ENCODE measurements at regions not wholly inside any gene's neighbourhood (a gene's known extent, or its start where the extent isn't known, plus 50 kb on each side); places are given as distances from the start of the nearest gene placed in this dataset.

GRCh38 chr5:120852222-120852860 is 388.2 kb downstream of the PRR16 start:
- Histone ChIP-seq H3K4me3 (no peak overlapping the region), H3K4me1 (no peaks in the 10 kb centered on the region), H3K36me3 (no peaks in the 10 kb centered on the region), H3K27ac (no peak overlapping the region), H3K27me3 (no peaks in the 10 kb centered on the region), H3K9me3 (no peaks in the 10 kb centered on the region)
- TF ChIP-seq CTCF (IDR thresholded peaks at IDR 0.05) (no peak), POLR2A (IDR thresholded peaks at IDR 0.05) (no peak), POLR2AphosphoS5 (IDR thresholded peaks at IDR 0.05) (no peak)
- intact Hi-C loops (cut with DNase I; ENCODE audit: low total_unique reads): no loop called here
- DNase-seq (ENCODE audit: low spot score in 2 of 2): no peak

- Histone ChIP-seq H3K4me1 (no peaks in the 10 kb centered on the region), H3K27me3 (no peaks in the 10 kb centered on the region), H3K9me3 (no peaks in the 10 kb centered on the region), H3K4me3 (no peak overlapping the region), H3K27ac (no peak overlapping the region), H3K36me3 (no peaks in the 10 kb centered on the region)
- intact Hi-C loops (cut with DNase I; ENCODE audit: low total_unique reads): no loop called here
- DNase-seq (ENCODE audit: low spot score in 2 of 2): no peak
- TF ChIP-seq POLR2A (IDR thresholded peaks at IDR 0.05) (no peak), POLR2AphosphoS5 (IDR thresholded peaks at IDR 0.05) (no peak), CTCF (IDR thresholded peaks at IDR 0.05) (no peak)
Observed at GRCh38 chr5:120866997-120867396, 402.9 kb downstream of the PRR16 start.

GRCh38 chr5:120869831-120870230 is 405.7 kb downstream of the PRR16 start:
- no peaks in the 10 kb centered on the region for H3K9me3 ChIP-seq
- intact Hi-C loops (cut with DNase I; ENCODE audit: low total_unique reads): loop anchor here (2.0 kb wide), 1 partner anchor 31 kb away; no protein-coding TSS in a partner anchor
- TF ChIP-seq CTCF (IDR thresholded peaks at IDR 0.05) (no peak), POLR2AphosphoS5 (IDR thresholded peaks at IDR 0.05) (no peak), POLR2A (IDR thresholded peaks at IDR 0.05) (no peak)
- no peaks in the 10 kb centered on the region for H3K4me1 ChIP-seq
- H3K4me3 ChIP-seq: no peak overlapping the region
- H3K27ac ChIP-seq: no peak overlapping the region
- no peaks in the 10 kb centered on the region for H3K27me3 ChIP-seq
- no peaks in the 10 kb centered on the region for H3K36me3 ChIP-seq
- no peak for DNase-seq (ENCODE audit: low spot score in 2 of 2)

- DNase-seq (ENCODE audit: low spot score in 2 of 2): no peak
- intact Hi-C loops (cut with DNase I; ENCODE audit: low total_unique reads): no loop called here
- Histone ChIP-seq H3K36me3 (no peaks in the 10 kb centered on the region), H3K4me3 (no peak overlapping the region), H3K27me3 (no peaks in the 10 kb centered on the region), H3K4me1 (no peaks in the 10 kb centered on the region), H3K27ac (no peak overlapping the region), H3K9me3 (no peaks in the 10 kb centered on the region)
- TF ChIP-seq POLR2AphosphoS5 (IDR thresholded peaks at IDR 0.05) (no peak), POLR2A (IDR thresholded peaks at IDR 0.05) (no peak), CTCF (IDR thresholded peaks at IDR 0.05) (no peak)
Observed at GRCh38 chr5:120872297-120872696, 408.2 kb downstream of the PRR16 start.

GRCh38 chr5:120873083-120873482 is 409.0 kb downstream of the PRR16 start:
- Histone ChIP-seq H3K36me3 (no peaks in the 10 kb centered on the region), H3K4me3 (no peak overlapping the region), H3K9me3 (no peaks in the 10 kb centered on the region), H3K4me1 (no peaks in the 10 kb centered on the region), H3K27ac (no peak overlapping the region), H3K27me3 (no peaks in the 10 kb centered on the region)
- DNase-seq (ENCODE audit: low spot score in 2 of 2): no peak
- TF ChIP-seq CTCF (IDR thresholded peaks at IDR 0.05) (no peak), POLR2A (IDR thresholded peaks at IDR 0.05) (no peak)
- intact Hi-C loops (cut with DNase I; ENCODE audit: low total_unique reads): no loop called here
